Loucy (cell line): ENCODE measurements at regions not wholly inside any gene's neighbourhood (a gene's known extent, or its start where the extent isn't known, plus 50 kb on each side); places are given as distances from the start of the nearest gene placed in this dataset.

Source experiments
- H2AFZ ChIP-seq: fragments of 200-600 bp; sonication (generic); 2 replicates; pipeline ENCODE4 v1.6.0; 2016; ENCODE audit warnings: antibody characterized with exemption, mild to moderate bottlenecking, low read length, moderate library complexity
- H3F3A ChIP-seq: fragments of 200-600 bp; 2 replicates; pipeline ENCODE4 v1.6.0; 2016; ENCODE audit warnings: antibody characterized with exemption, low read depth, mild to moderate bottlenecking
- H3K27me3 ChIP-seq: fragments of 200-600 bp; sonication (generic); 2 replicates; pipeline ENCODE4 v1.6.1; 2014; ENCODE audit warnings: low read length, mild to moderate bottlenecking; ENCODE audit not compliant: insufficient read depth, poor library complexity, severe bottlenecking
- H3K36me3 ChIP-seq: fragments of 200-600 bp; sonication (generic); 2 replicates; pipeline ENCODE4 v1.6.1; 2016; ENCODE audit warnings: low read length; ENCODE audit not compliant: insufficient read depth
- H3K4me1 ChIP-seq: fragments of 200-600 bp; sonication (generic); 2 replicates; pipeline ENCODE4 v1.5.1; 2014; ENCODE audit warnings: low read length, mild to moderate bottlenecking; ENCODE audit not compliant: insufficient read depth, poor library complexity, severe bottlenecking
- H3K4me2 ChIP-seq: fragments of 200-600 bp; sonication (generic); 2 replicates; pipeline ENCODE4 v1.6.0; 2014; ENCODE audit warnings: antibody characterized with exemption, low read length, low read depth, mild to moderate bottlenecking; ENCODE audit not compliant: poor library complexity, severe bottlenecking
- H3K4me3 ChIP-seq: fragments of 200-600 bp; sonication (generic); 2 replicates; pipeline ENCODE4 v1.5.1; 2014; ENCODE audit warnings: low read length, mild to moderate bottlenecking, mixed read lengths; ENCODE audit not compliant: poor library complexity, severe bottlenecking
- H3K79me2 ChIP-seq: fragments of 200-600 bp; sonication (generic); 2 replicates; pipeline ENCODE4 v1.6.1; 2014; ENCODE audit warnings: low read length; ENCODE audit not compliant: insufficient read depth
- H3K9ac ChIP-seq: fragments of 200-600 bp; sonication (generic); 2 replicates; pipeline ENCODE4 v1.6.0; 2014; ENCODE audit warnings: mild to moderate bottlenecking, low read depth, low read length, moderate library complexity; ENCODE audit not compliant: poor library complexity, severe bottlenecking
- H3K9me2 ChIP-seq: fragments of 200-600 bp; sonication (generic); replicated peaks from 2 replicates; pipeline ENCODE4 v1.6.1; 2016; ENCODE audit warnings: low read depth, low read length, mixed read lengths
- H3K9me3 ChIP-seq: fragments of 200-600 bp; sonication (generic); 2 replicates; pipeline ENCODE4 v1.6.1; 2014; ENCODE audit warnings: mild to moderate bottlenecking, antibody characterized with exemption, low read length, low read depth; ENCODE audit not compliant: insufficient read depth
- H4K20me1 ChIP-seq: fragments of 200-600 bp; sonication (generic); 2 replicates; pipeline ENCODE4 v1.6.0; 2014; ENCODE audit warnings: antibody characterized with exemption, low read length, mild to moderate bottlenecking; ENCODE audit not compliant: insufficient read depth, poor library complexity, severe bottlenecking
- EZH2phosphoT487 ChIP-seq: fragments of 200-600 bp; IDR thresholded peaks from 2 replicates; pipeline ENCODE4 v1.6.1; 2018; ENCODE audit warnings: antibody characterized with exemption, mild to moderate bottlenecking, moderate library complexity, borderline replicate concordance
- TF ChIP-seq, protein P1 (sequence below): fragments of 200-600 bp; sonication (generic); conservative IDR thresholded peaks from 2 replicates; pipeline ENCODE4 v1.5.1; 2014; ENCODE audit warnings: mild to moderate bottlenecking, antibody characterized with exemption, low read length

DNA sequence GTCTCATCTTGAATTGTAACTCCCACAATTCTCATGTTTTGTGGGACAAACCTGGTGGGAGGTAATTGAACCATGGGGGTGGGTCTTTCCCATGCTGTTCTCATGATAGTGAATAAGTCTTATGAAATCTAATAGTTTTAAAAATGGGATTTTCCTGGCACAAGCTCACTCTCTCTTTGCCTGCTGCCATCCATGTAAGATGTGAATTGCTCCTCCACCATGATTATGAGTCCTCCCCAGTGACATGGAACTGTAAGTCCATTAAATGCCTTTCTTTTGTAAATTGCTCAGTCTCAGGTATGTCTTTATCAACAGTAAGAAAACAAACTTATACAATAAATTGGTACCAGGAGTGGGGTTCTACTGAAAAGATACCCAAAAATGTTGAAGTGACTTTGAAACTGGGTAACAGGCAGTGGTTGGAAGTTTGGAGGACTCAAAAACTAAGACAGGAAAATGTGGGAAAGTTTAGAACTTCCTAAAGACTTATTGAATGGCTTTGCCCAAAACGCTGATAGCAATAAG is 601.4 kb downstream of the ZEB2 start:
- H3K4me2 ChIP-seq = no peak overlapping the region
- no peak overlapping the region for H3K9ac ChIP-seq

DNA sequence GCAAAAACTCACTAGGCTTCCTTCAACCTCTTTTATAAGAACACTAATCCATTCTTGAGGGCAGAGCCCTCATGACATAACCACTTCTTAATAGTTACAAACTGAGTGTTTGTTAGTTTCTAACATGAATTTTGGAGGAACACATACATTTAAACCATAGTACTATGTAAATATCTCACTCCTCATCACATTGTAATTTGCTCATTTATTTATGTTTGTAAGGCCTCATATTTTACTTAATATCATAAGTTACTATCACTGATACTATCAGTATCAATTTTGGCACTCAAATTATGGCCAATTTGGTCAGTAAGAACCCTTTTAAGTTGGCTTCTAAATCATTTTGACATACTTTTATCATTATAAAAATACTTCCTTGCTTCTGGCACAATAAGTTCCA is 603.1 kb downstream of the ZEB2 start:
- Histone ChIP-seq H3K79me2 (no peaks in the 10 kb centered on the region), H3K9me3 (peaks cover 8% of the 10 kb centered on the region; the same call in 1 of the 2 replicates), H3K4me3 (no peak overlapping the region), H3K4me2 (no peak overlapping the region), H3K9ac (no peak overlapping the region), H4K20me1 (no peaks in the 10 kb centered on the region), H2AFZ (no peak overlapping the region), H3K36me3 (no peaks in the 10 kb centered on the region), H3F3A (no peaks in the 10 kb centered on the region), H3K9me2 (no peaks in the 10 kb centered on the region), H3K27me3 (no peaks in the 10 kb centered on the region), H3K4me1 (no peaks in the 10 kb centered on the region)
- TF ChIP-seq EZH2phosphoT487 = no peak
- TF ChIP-seq, protein P1, sequence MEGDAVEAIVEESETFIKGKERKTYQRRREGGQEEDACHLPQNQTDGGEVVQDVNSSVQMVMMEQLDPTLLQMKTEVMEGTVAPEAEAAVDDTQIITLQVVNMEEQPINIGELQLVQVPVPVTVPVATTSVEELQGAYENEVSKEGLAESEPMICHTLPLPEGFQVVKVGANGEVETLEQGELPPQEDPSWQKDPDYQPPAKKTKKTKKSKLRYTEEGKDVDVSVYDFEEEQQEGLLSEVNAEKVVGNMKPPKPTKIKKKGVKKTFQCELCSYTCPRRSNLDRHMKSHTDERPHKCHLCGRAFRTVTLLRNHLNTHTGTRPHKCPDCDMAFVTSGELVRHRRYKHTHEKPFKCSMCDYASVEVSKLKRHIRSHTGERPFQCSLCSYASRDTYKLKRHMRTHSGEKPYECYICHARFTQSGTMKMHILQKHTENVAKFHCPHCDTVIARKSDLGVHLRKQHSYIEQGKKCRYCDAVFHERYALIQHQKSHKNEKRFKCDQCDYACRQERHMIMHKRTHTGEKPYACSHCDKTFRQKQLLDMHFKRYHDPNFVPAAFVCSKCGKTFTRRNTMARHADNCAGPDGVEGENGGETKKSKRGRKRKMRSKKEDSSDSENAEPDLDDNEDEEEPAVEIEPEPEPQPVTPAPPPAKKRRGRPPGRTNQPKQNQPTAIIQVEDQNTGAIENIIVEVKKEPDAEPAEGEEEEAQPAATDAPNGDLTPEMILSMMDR = no peak

More for the DNA sequence above, 601.4 kb downstream of the ZEB2 start:
- TF ChIP-seq, protein P1 = no peak
- no peak for TF ChIP-seq EZH2phosphoT487
- Histone ChIP-seq H3F3A (no peaks in the 10 kb centered on the region), H3K36me3 (no peaks in the 10 kb centered on the region), H4K20me1 (no peaks in the 10 kb centered on the region), H3K9me3 (peaks cover 8% of the 10 kb centered on the region; the same call in 1 of the 2 replicates), H3K79me2 (no peaks in the 10 kb centered on the region), H3K4me3 (no peak overlapping the region), H3K27me3 (no peaks in the 10 kb centered on the region), H3K9me2 (no peaks in the 10 kb centered on the region), H3K4me1 (no peaks in the 10 kb centered on the region), H2AFZ (no peak overlapping the region)

DNA sequence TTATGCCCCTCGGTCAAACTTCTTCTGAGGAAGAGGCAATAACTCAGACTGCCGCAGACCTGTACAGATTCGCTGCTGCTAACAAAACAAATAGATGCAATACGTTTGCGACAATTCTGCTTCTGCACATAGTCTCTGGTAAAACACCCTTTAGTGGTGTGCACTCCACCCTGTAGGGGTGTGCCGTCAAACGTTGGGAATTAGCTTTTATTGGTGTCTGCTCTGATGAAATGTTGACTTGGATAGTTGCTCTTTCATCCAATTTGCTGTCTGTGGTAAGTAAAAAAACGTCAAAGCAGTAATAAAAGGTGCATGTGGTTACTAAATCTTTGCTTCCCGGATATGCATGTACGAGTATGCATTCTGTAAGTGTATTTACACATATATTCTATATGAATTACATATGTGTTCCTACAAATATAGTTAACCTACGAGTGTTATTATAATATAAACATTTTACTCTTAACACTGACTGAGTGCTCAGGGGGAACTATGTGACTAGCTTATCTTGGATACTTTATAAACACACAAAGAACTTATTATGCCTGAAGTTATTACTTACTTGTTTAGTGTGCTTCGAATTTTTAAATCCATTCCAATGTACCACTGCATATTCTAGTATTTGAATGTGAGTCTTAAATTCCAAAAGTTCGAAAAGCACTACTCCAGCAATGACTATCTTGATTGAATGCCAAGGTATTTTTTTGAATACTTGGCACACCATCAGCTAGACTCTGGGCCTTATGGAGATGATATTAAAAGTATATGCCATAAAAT is 610.2 kb downstream of the ZEB2 start:
- Histone ChIP-seq H4K20me1 (no peaks in the 10 kb centered on the region), H3K4me1 (no peaks in the 10 kb centered on the region), H3K9me3 (no peaks in the 10 kb centered on the region), H3K79me2 (no peaks in the 10 kb centered on the region), H3K4me3 (no peak overlapping the region), H3F3A (no peaks in the 10 kb centered on the region), H3K27me3 (no peaks in the 10 kb centered on the region), H3K4me2 (no peak overlapping the region), H2AFZ (no peak overlapping the region), H3K9ac (no peak overlapping the region), H3K36me3 (no peaks in the 10 kb centered on the region), H3K9me2 (no peaks in the 10 kb centered on the region)
- TF ChIP-seq, protein P1 = no peak
- no peak for TF ChIP-seq EZH2phosphoT487
